Endothelial cell of umbilical vein (primary cell): ENCODE measurements at regions not wholly inside any gene's neighbourhood (a gene's known extent, or its start where the extent isn't known, plus 50 kb on each side); places are given as distances from the start of the nearest gene placed in this dataset.

Source experiments
- CTCF ChIP-seq, 2 donors: IDR thresholded peaks; 1 replicate in 1 of 2; 2 replicates in 1 of 2; pipeline ENCODE4 v1.5.1; 2011; ENCODE audit warnings: low read length in 2 of 2, mild to moderate bottlenecking in 2 of 2, moderate library complexity in 2 of 2, control low read depth in 1 of 2, inconsistent platforms in 1 of 2, low read depth in 1 of 2; ENCODE audit not compliant: insufficient read depth in 1 of 2; ENCODE audit errors: extremely low read depth in 1 of 2
- MAX ChIP-seq: IDR thresholded peaks from 2 replicates; pipeline ENCODE4 v1.6.1; 2011; ENCODE audit not compliant: insufficient read depth, insufficient read length

DNA sequence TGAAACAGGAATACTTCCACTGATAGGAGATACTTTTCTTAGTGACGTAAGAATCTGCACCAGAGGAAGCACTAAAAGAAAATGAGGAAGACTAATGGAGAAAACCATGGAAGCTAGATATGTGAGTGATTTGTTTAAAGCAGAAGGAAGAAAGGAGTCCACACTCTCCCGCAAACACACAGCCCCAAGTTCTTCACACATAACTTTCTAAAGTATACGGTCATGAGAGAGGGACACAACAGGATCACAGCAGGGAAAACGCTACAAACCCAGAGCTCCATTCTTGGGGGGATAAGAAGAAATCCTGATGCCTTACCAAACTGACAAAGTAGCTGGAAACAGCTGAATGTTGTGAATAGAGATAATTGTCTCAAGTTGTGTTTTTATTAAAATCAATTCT lies 222.2 kb upstream of the TMEM161B start:
- TF ChIP-seq MAX (no peak), CTCF (IDR thresholded peaks at IDR 0.05; ENCODE audit: extremely low read depth in 1 of 2, insufficient read depth in 1 of 2, low read depth in 1 of 2, low read length in 2 of 2) (no peak)
